ENCODE measurements at regions not wholly inside any gene's neighbourhood (a gene's known extent, or its start where the extent isn't known, plus 50 kb on each side); places are given as distances from the start of the nearest gene placed in this dataset.

DNA sequence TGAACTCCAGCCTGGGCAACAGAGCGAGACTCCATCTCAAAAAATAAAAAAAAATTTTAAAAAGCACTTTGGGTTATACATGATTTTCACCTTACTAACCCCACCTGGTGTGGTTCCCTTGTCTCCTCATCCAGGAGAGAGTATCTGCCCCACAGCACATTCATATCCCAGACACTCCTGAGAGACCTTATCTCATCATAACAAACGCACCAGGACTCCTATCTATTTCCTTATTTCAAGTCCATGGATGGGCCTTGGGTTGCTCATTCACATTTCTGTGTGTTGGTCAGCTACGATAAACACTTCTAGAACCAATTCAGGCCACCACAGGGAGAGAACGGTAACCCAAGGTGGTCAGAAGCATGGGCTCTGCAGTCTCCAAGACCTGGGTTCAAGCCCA, 88.6 kb upstream of the SPATA12 start:
- Histone ChIP-seq H3K27me3 (no peaks in the 10 kb centered on the region), H3K27ac (no peak overlapping the region), H3K9me3 (no peaks in the 10 kb centered on the region), H3K36me3 (no peaks in the 10 kb centered on the region), H3K4me3 (no peak overlapping the region), H3K4me1 (no peaks in the 10 kb centered on the region)
- intact Hi-C loops (cut with DNase I): no loop called here
- DNase-seq (ENCODE audit: low spot score in 2 of 2): no peak
- TF ChIP-seq, protein P1, sequence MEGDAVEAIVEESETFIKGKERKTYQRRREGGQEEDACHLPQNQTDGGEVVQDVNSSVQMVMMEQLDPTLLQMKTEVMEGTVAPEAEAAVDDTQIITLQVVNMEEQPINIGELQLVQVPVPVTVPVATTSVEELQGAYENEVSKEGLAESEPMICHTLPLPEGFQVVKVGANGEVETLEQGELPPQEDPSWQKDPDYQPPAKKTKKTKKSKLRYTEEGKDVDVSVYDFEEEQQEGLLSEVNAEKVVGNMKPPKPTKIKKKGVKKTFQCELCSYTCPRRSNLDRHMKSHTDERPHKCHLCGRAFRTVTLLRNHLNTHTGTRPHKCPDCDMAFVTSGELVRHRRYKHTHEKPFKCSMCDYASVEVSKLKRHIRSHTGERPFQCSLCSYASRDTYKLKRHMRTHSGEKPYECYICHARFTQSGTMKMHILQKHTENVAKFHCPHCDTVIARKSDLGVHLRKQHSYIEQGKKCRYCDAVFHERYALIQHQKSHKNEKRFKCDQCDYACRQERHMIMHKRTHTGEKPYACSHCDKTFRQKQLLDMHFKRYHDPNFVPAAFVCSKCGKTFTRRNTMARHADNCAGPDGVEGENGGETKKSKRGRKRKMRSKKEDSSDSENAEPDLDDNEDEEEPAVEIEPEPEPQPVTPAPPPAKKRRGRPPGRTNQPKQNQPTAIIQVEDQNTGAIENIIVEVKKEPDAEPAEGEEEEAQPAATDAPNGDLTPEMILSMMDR (IDR thresholded peaks at IDR 0.05): no peak

DNA sequence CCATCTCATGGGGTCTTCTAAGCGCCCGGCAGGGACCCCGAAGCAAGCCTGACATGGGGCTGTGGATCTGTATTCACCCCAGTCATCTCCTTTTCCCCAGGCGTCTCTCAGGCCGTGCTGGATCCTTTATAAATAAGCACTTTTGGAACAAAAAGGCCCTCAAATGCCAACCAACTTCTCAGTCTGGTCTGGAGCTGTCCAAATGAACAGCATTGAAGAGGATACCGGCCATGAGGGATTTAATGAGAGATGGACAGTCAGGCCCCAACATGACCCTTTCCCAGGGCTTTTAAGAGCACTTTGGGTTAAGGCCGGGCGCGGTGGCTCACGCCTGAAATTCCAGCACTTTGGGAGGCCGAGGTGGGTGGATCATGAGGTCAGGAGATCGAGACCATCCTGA, 89.2 kb upstream of the SPATA12 start:
- no peak overlapping the region for H3K27ac ChIP-seq
- TF ChIP-seq, protein P1 (IDR thresholded peaks at IDR 0.05): no peak

DNA sequence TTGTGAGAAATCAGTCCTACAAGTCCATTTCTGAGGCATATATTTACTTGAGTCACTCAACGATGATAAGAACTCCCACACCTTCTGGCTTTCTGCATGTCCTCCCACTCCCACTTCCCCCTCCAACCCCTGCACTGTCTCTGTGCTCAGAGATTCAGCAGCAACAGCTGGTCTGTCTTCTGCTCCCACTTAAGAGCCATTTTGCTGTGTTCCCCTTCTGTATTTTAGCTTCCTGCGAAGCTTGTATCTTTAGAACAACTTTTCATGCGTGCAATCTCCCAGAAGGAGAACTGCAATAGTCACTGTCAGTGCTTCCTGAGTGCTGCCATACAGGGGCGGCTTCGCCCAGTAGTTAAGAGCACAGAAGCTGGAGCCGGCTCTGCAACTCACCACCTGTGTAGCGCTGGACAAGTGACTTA, 90.0 kb upstream of the SPATA12 start:
- TF ChIP-seq, protein P1 (IDR thresholded peaks at IDR 0.05): no peak
- no peak overlapping the region for H3K4me3 ChIP-seq
- no peak for DNase-seq (ENCODE audit: low spot score in 2 of 2)
- H3K4me1 ChIP-seq: no peaks in the 10 kb centered on the region
- no peak overlapping the region for H3K27ac ChIP-seq
- H3K27me3 ChIP-seq: no peaks in the 10 kb centered on the region
- intact Hi-C loops (cut with DNase I): no loop called here
- H3K9me3 ChIP-seq: no peaks in the 10 kb centered on the region
- H3K36me3 ChIP-seq: no peaks in the 10 kb centered on the region

More for the DNA sequence above, 89.2 kb upstream of the SPATA12 start:
- Histone ChIP-seq H3K9me3 (no peaks in the 10 kb centered on the region), H3K4me1 (no peaks in the 10 kb centered on the region), H3K4me3 (no peak overlapping the region), H3K27me3 (no peaks in the 10 kb centered on the region), H3K36me3 (no peaks in the 10 kb centered on the region)
- no peak for DNase-seq (ENCODE audit: low spot score in 2 of 2)
- intact Hi-C loops (cut with DNase I): no loop called here

DNA sequence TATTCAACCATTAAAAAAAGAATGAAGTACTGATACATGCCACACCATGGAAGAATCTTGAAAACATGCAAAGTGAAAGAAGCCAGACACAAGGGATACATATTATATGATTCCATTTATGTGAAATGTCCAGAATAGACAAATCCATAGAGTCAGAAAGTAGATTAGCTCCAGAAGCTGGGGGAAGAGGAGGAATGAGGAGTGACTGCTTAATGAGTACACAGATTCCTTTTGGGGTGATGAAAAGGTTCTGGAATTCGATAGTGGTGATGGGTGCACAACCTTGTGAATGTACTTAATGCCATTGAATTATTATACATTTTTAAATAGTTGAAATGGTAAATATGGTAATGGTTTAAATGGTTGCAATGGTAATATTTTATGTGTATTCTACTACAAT, 90.6 kb upstream of the SPATA12 start:
- DNase-seq (ENCODE audit: low spot score in 2 of 2): no peak
- TF ChIP-seq, protein P1 (IDR thresholded peaks at IDR 0.05): no peak
- Histone ChIP-seq H3K9me3 (no peaks in the 10 kb centered on the region), H3K27me3 (no peaks in the 10 kb centered on the region), H3K4me1 (no peaks in the 10 kb centered on the region), H3K36me3 (no peaks in the 10 kb centered on the region), H3K4me3 (no peak overlapping the region), H3K27ac (no peak overlapping the region)
- intact Hi-C loops (cut with DNase I): no loop called here

DNA sequence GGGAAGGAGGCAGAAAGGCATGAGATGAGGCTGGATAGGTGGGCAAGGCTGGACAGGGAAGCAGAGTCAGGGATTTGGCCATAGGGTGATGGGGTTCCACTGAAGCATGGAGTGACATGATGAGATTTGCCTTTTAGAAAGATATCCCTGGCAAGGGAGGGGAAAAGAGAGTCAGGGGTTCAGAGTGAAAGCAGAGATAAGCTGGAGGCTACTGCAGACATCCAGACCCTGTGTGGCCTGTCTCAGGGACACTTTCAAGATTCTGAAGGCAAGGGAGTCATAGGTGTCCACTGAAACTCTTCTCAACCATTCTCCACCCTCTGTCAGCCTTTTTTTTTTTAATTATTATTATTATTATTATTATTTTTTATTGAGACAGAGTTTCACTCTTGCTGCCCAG, 94.0 kb upstream of the SPATA12 start:
- Histone ChIP-seq H3K4me3 (no peak overlapping the region), H3K4me1 (no peaks in the 10 kb centered on the region), H3K27me3 (no peaks in the 10 kb centered on the region), H3K36me3 (no peaks in the 10 kb centered on the region), H3K9me3 (no peaks in the 10 kb centered on the region), H3K27ac (no peak overlapping the region)
- TF ChIP-seq, protein P1 (IDR thresholded peaks at IDR 0.05): no peak
- intact Hi-C loops (cut with DNase I): no loop called here
- no peak for DNase-seq (ENCODE audit: low spot score in 2 of 2)

DNA sequence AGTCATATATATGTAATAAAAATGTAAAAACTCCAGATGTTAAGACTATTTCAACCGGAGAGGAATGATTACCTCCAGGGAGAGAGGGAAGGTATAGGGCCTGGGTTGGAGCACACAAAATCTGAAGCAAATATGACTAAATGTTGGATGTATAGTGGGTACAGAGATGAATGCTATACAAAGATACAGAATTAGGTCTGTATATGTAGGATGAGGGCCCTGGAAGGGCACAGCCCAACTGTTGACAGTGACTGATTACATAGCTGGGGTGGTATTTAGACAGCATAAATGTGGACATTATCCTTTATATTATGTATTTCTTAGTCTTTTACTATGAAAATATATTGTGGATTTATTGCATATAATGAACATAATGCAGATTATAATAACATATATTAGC, 94.4 kb upstream of the SPATA12 start:
- Histone ChIP-seq H3K27me3 (no peaks in the 10 kb centered on the region), H3K4me1 (no peaks in the 10 kb centered on the region), H3K27ac (no peak overlapping the region), H3K4me3 (no peak overlapping the region), H3K36me3 (no peaks in the 10 kb centered on the region), H3K9me3 (no peaks in the 10 kb centered on the region)
- intact Hi-C loops (cut with DNase I): no loop called here
- DNase-seq (ENCODE audit: low spot score in 2 of 2): no peak
- TF ChIP-seq, protein P1 (IDR thresholded peaks at IDR 0.05): no peak
